Effector CD4-positive, alpha-beta T cell (primary cell): ENCODE measurements at regions not wholly inside any gene's neighbourhood (a gene's known extent, or its start where the extent isn't known, plus 50 kb on each side); places are given as distances from the start of the nearest gene placed in this dataset.

Source experiments
- DNase-seq: peaks from one replicate; pipeline ENCODE4 v3.0.0-alpha.2; 2020

DNA sequence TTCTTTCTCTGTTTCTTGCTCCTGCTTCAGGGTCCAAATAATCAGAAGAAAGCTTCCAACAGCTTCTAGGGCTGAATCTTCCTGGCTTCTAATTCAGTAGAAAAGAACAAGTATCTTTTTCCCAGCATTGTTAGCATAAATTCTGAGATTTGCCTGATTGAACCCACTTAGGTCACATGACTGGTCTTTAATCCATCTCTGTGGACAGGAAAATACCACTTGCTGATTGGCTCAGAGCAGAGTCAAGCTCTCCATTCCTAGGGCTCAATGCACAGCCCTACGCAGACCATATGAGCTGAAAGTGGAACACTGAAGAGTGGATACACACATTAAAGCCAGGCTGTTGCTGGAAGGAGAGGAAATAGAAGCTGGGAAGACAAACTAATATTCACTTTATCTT lies 99.6 kb upstream of the RPL34 start:
- no peak for DNase-seq

DNA sequence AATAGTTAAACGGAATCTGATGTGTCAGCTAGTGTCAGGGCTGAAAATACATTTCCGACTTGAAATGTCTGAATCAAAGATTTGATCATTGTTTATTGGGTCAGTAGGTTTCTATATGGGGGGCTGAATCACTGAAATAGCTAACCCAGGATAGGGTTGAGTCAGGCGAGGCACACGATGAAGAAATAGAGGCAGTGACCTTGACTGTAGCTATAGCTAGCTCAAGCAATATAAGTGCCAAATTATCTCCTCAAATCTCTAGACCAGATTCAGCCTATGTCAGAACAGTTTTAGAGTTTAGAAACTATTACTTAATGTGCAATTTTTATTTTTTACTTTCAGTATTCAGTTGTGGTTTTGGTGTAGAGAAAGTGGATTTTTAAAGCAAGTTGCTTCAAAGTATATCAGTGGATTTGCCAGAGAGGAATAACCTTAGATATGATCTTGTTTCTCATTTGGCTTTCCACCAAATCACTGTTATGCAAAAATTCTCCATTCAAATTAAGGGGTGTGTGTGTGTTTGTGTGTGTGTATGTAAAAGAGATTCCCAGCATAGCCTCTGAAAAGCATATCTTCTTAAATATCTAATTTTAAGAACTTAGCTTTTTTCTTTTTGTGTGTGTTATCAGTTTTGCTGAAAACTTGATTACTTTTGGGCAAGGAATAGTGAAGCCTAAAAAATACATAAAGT lies 100.3 kb upstream of the RPL34 start:
- no peak for DNase-seq

DNA sequence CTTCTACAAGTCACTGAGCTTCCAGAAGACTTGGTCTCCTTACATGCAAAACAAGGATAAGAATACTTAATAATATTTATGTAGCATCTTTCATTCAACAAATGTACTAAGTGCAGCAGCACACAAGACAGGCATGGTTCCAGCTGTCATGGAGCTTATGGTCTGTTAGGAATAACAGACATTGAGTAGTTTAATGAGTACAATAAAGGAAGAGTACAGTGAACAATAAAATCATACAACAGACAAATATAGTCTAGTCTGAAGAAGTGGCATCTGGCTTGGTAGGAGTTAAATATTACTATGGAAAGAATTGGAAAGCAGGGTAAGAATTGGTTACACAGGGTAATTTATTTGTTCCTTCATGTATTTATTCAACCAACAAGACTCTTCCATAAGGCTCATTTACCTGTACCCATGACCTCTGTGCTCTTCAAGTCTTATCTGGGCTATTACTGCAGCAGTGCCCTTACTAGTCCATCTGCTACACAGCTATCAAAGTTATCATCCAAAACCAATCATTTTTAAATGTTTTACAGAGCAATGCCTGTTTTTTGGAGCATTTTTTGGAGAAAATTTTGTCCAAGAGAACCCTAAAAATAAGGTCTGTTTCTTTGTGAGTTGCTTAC lies 101.1 kb upstream of the RPL34 start:
- DNase-seq: no peak

DNA sequence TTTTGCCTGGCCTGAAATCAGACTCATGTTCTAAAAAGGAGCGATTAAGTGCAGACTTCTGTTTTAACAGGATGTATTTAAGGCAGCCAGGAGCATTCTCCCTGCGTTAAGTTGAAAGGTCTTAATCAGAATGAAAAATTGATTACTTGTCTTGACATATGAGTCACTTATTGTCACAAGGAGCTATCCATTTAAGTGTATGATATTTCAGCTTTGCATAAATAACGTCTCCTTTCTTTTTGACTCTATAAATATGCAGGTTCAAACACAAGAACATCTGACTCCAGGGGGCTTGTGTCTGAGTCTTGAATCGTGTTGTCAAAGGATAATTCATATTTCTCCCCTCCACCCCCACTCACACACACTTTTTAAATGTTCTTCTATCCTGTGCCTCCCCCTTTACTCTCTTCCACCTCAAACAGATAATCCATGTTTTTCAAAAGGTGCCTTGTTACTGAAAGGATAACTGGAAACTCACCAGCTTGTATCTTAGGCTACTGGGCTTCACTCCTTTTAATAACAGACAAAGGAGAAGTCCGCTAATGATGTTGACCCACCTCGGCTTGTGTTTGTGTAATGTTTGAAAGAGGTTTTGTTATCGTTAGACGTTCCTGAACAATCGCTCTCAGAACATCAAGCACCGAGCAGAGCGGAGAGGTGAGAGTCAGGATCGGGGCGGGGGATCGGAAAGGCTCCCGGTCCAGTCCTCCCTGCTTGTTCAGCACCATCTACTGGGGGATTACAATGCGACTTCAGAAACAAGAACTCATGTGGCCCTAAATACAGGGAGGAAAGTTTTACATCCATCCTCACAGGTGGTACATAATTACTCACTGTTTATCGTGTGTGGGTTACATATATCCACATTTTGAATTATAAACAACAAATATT lies 107.5 kb upstream of the RPL34 start:
- peak; percentile 4 for DNase-seq

DNA sequence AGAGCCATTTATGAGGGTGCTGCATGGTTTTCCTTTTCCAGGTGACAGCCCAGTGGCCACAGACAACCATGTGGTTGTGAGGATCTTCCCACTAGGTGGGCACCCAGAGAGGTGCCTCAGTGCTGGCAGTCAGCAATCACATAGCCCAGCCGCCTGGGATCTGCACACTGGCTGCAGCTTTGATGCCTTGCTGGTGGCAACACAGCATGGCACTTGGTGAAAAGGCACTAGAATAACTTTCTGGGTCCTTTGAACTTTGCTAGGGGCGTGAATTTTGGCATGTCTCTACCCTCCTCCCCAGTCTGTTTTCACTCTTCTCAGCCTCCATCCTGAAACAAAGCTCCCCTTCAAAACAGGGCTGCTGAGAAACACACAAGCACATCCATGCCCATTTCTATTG lies 108.8 kb upstream of the RPL34 start:
- DNase-seq: no peak

DNA sequence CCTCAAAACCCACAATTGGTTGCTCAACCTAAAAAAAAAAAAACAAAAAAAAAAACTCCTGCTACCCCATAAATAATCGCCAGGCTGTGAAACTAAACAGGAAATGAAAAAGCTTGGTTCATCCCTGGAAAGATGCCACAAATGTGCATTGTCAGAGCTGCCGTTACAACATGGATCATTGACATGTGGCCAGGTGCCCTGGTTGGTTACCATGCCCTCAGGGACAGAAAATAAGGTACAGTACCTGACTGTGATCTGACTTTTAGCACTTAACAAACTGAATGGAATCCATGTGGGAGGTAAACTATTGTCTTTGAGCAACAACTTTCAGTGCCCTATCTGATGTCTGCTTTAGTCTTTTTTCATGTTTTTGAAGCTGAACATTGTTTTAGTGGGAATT lies 118.0 kb upstream of the RPL34 start:
- DNase-seq: no peak

DNA sequence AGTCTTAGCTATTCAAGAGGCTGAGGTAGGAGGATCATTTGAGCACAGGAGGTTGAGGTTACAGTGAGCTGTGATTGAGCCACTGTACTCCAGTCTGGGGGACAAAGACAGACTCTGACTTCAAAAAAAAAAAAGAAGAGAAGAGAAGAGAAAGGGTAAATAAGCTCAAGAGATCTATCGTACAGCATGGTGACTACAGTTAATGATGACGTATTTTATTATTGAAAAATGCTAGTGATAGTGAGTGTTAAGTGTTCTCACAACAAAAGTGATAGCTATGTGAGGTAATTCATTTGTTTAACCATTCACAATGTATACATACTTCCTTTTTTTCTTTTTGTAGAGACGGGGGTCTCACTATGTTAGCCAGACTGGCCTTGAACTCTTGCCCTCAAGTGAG lies 121.5 kb upstream of the RPL34 start:
- no peak for DNase-seq

DNA sequence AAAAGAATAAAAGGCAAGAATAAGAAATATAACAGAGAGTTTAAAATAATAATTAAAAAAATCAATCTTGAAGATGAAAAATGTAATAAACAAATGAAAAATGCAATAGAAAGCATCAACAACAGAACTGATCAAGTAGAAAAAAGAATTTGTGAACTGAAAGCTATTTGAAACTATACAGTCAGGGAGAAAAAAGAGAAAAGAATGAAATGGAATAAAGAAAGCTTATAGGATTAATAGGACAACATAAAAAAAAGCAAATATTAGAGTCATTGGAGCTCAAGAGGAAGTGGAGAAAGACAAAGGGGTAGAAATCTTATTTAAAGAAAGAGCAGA lies 126.8 kb upstream of the RPL34 start:
- DNase-seq: no peak

DNA sequence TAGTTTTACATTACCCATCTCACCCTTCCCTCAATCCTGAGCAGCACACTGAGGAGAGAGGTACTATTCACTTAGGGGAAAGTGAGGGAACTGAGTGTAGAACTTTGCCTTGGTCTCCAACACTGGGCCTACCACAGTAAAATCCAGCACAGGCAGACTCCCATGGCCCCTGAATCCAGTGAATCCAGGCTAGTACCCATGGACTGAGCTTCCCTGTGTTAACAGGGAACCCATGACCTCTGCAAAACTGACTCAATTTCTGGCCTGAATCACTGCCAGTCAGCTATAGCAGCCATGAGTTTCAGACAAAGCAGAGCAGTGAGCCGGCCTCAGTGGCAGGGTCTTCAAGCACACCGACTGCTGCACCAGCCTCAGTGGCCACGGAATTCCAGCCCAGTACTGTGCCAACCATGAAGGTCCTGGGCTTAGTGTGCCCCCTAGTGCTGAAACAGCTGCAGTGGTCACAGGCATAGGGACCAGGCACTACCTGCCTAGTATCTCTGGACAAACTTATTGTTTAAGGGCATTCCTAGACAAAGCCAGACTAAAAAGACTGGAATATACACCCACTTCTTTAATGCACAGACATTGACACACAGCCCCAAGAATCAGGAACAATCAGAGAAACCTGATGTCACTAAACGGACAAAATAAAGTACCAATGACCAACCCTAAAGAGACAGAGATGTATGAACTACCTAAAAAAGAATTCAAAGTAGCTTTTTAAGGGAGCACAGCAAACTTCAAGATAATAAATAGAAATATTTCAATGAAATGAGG lies 127.4 kb upstream of the RPL34 start:
- DNase-seq: peak; percentile 9

DNA sequence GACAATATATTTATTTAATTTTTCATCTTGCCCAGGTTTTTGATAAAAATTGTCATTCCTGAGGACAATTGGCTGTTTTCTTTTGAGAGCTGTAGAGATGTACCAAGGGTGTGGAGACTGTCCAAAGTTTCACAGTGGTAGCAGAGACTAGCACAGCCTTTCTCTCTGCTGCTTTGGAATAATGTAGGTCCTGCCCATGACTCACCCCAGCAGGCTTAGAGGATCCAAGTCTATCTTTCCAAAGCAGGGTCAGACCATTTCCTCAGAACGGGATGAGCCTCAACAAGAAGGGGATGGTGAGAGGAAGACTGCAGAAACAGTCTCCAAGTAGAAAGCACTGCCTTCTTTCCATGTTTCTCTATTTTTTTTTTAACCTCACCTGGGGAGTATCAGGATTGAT lies 131.5 kb upstream of the RPL34 start:
- no peak for DNase-seq

DNA sequence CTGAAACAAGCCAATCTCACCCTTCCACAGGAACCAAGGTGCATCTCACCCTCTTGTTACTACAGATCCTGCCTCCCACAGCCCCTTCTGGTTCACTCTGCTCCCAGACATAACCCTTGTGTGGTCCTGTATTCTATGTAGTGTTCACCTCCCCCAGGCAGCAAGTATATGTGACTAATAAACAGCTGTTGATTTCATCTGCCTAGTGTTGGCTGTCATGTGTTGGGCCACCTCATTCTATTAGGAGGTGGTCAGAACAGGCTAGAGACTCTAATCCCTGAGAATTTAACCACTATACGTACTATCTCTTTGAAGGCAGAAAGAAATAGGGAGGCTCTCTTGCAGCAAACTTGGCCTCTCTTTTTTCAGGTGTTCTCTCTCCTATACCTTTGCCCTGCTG lies 134.3 kb upstream of the RPL34 start:
- no peak for DNase-seq

DNA sequence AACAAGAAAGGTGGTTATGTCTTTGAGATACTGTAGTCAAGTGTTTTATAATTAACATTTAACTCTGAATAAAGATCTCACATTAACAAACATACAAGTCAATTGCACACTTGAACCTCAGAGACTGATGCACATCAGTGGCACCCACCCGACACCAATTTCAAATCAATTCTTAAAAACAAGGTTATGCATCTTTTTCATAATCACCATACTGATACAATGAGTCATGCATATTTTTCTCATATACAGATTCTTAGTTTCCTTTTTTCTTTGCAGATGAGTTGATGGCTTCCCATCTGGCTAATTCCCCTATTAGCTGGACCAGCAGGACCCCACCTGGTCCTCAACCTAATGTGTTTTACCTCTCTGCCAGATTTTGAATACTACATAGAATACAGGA lies 136.2 kb upstream of the RPL34 start:
- DNase-seq: no peak

DNA sequence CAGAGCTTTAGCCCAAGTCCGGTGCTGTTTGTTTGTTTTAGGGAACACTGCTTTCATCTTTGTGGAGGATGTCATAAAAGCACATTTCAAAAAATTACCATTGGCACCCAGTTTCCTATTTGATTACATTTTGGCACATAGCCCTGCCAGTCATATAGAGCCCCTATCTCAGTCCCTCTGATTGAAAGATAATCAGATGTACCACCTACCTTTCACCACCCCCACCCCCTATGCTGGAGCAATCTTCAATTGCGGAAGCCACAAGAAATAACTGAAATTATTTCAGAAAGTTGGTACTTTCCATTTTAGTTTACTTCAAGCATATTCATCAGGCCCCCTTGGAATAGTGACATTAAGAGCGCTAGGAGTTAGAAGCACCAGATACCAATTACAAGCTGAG lies 136.7 kb upstream of the RPL34 start:
- no peak for DNase-seq

DNA sequence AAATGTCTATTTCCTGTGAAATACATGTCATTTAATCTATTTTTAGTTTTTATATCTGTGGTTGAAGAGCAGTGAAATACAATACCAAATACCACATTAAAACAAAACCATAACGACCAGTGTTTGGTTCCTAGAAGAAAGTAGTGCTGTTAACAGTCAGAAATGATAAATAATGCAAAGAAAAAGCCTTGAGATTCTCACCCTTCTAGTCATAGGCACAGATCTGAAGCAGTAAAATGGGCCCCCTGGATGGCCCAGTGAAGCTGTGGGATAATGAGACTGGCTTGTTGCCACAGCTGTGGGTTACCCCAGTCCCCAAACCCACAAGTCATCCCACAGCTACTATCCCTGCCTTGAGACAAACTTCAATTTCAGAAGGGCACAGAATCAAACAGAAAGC lies 137.3 kb upstream of the RPL34 start:
- DNase-seq: no peak

DNA sequence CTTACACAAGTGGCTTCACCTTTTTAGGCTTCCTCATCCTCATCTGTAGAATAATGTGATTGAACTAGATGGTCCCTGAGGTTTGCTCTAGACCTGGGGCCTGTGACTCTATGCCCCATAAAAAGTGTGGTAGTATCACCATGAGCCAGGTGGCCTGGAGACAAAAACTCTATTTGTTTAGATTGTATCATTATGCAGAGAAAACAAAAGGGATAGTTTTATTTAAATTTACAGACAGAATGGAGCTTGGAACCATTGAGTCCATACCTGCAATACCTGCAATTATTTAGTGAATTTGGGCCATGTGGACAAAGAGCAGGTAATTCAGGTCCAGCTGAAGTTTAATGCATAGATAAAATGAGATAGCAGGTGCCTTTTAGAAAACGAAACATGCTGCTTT lies 139.5 kb upstream of the RPL34 start:
- DNase-seq: no peak

DNA sequence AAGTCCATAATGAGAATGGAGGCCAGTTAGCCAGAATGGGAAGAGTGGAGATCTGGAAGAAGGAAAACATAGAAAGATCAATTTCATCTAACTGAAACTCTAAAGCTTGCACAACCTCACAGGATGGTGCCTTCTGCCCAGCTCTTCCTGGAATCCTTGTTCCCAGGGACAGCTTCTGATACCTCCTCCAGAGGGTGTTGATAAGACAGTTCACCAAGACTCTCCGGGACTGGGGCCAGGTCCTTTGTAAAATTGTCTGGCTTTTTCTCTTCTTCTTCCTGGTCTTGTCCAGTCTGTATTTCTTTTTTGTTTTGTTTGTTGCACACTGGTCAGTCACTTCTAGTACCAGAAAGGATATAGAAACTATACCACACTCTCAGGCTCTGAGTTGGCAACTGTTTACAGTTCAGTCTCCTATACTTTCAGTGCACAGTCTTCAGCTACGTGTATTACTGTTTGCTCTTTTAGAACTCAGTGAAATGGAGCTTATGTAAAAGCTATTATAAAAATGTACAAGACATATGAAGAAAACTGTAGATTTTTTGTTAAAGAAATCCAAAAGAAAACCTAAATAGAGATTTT lies 142.8 kb upstream of the RPL34 start:
- no peak for DNase-seq

DNA sequence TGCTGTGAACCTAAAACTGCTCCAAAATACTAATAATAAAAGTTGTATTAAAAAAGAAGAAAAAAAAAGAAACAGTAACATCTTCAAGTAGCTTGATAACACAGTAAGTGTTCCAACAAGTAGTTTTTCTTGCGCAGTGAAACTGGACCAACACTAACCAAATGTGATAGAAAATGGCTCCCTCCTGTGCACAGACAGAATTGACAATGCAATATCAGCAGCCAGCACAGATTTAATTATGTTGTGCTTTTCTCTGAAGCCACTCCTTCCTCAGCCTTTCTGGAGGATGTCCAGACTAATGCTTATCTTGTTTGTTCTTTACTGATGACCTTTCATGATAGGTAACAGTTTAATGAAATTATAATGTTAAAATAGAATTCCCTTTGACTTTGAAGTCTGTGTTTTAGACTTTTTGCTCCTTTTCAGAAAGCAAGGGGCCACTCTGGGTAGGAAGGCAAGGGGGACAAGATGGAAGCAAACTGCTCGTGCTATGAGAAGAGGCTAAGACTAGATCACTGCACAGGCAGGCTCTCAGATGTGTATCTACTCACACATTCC lies 147.1 kb upstream of the RPL34 start:
- DNase-seq: no peak

DNA sequence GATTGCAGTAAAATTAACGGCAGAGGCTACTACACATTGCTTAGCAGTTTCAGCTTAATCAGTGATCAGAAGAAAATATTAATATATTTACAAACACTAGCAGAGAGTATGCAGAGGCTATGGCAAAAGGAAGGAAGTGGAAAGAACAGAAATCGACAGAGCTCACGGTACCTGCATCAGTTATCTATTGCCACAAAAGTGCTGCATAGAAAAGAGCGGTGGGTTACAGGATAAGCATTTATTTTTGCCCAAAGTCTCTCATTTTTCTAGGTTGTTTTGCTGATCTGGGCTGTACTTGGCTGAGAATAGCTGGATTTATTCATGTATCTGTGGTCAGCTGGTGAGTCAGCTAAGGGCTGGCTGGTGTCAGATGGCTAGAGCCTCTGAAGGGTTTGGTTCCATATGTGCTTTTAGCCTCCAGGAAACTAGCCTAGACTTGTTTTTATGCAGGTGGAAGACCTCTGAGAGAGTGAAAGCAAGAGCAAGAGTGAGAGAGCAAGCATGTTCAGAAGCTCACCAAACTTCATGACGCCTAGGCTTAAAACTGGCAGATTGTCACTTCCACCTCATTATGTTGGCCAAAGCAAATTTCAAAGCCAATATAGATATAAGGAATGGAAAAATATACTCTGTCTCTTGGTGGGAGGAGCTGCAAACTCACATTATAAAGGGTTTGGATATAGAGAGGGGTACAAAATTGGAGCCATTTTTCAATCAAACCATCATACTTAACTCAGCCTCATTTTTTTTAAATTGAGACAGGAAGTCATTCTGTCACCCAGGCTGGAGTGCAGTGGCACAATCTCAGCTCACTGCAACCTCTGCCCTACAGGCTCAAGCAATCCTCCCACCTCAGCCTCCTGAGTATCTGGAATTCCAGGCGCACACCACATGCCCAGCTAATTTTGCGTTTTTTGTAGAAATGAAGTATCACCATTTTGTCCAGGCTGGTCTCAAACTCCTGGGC lies 153.2 kb upstream of the RPL34 start:
- DNase-seq: no peak

DNA sequence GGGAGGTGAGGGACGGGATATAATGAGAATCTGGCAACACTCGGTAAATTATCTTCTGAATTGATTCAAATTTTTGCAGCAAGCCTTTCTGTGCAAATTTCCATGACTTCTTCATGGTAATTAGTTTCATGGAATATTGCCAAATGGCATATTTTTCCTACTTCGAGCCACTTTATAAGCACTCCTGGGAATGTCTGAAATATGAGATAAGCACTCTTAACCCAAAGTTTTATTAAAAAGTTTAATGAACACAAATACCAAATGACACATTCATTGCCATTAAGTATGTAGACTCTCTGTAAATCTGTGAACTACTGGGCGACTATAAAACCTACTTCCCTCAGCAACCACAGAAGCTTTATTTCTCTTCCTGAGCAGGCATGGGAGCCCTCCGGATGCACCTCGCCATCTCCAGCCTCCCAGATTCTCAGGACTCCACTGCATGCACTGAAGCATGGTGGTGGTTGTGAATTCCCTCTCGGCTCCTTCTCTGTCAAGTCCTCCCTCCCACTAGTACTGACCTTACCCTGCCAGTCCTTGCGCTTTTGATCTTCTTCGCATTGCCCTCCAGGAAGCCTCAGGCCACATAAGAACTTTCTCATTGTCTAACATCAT lies 154.4 kb upstream of the RPL34 start:
- DNase-seq: no peak

DNA sequence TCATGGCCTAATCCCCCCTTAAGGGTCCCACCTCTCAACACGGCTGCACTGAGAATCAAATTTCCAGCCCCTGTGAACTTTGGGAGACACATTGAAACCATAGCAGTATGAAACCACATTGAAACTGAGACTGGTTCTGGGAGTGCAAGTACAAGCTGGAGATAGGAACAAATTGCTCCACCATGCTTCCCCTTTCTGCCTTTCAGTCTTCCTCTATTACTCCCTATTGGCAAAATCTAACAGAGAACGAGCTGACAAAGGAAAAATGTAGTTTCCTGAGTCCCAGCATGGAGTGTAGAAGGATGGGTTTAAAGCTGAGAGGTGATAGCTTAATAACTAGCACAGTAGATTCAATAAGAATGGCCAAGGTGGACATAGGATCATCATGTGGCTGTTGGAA lies 161.7 kb upstream of the RPL34 start:
- DNase-seq: no peak

DNA sequence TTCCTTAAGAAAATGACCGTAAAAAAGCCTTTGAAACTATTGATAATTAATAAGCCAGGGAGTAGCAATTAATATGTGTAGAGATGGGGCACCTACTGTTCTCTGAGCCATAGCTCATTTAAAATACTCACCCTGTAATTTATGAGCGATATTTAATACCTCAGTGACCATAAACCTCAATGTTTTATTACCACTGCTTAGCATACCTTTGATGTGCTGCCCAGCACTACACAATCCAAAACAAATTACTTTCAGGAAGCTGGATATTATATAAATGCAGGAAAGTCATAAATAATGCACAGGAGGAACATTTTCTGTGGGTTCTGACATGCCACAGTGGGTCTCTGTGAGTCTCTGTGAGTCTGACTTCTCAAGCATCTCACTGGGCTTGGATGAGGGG lies 166.1 kb upstream of the RPL34 start:
- DNase-seq: no peak
